CD4-positive, alpha-beta T cell treated with Interleukin-6 at 100 ng/mL for 8 hours (primary cell): ENCODE measurements at regions not wholly inside any gene's neighbourhood (a gene's known extent, or its start where the extent isn't known, plus 50 kb on each side); places are given as distances from the start of the nearest gene placed in this dataset.
"Not testable (repeated sequence)": the region's sequence is repeated elsewhere in the genome, so short reads cannot be mapped to it uniquely, and the experiment has no call there.

ENCODE experiments used
- DNase-seq: peaks from one replicate; pipeline ENCODE4 v3.0.0-alpha.2; 2020; ENCODE audit warnings: mixed read lengths, low spot score

GRCh38 chr5:1959725-1960581, 77.2 kb upstream of the IRX4 start:
- no peak for DNase-seq

- no peak for DNase-seq
These were observed 76.5 kb upstream of the IRX4 start for GRCh38 chr5:1959231-1959630.

GRCh38 chr5:1958211-1959010, 75.7 kb upstream of the IRX4 start:
- no peak for DNase-seq

GRCh38 chr5:1955586-1955985, 72.9 kb upstream of the IRX4 start:
- DNase-seq = no peak

GRCh38 chr5:1953710-1954109, 71.0 kb upstream of the IRX4 start:
- DNase-seq = not testable (repeated sequence)

GRCh38 chr5:1952444-1953099, 69.8 kb upstream of the IRX4 start:
- DNase-seq = no peak

- DNase-seq = no peak
These were observed 69.3 kb upstream of the IRX4 start for GRCh38 chr5:1952021-1952420.

GRCh38 chr5:1951165-1951816, 68.6 kb upstream of the IRX4 start:
- DNase-seq = no peak

GRCh38 chr5:1950708-1951103, 68.0 kb upstream of the IRX4 start:
- no peak for DNase-seq

- no peak for DNase-seq
These were observed 67.5 kb upstream of the IRX4 start for GRCh38 chr5:1950096-1950707.

- DNase-seq = no peak
These were observed 66.5 kb upstream of the IRX4 start for GRCh38 chr5:1949253-1949652.

- DNase-seq = no peak
These were observed 66.0 kb upstream of the IRX4 start for GRCh38 chr5:1948663-1949191.

GRCh38 chr5:1948111-1948510, 65.4 kb upstream of the IRX4 start:
- no peak for DNase-seq

- no peak for DNase-seq
These were observed 64.1 kb upstream of the IRX4 start for GRCh38 chr5:1946776-1947175.

- no peak for DNase-seq
These were observed 63.5 kb upstream of the IRX4 start for GRCh38 chr5:1946122-1946677.

GRCh38 chr5:1945606-1946005, 62.9 kb upstream of the IRX4 start:
- DNase-seq = no peak

GRCh38 chr5:1944408-1944807, 61.7 kb upstream of the IRX4 start:
- no peak for DNase-seq

GRCh38 chr5:1943481-1943880, 60.8 kb upstream of the IRX4 start:
- no peak for DNase-seq

- no peak for DNase-seq
These were observed 59.9 kb upstream of the IRX4 start for GRCh38 chr5:1942630-1943029.

GRCh38 chr5:1942158-1942557, 59.4 kb upstream of the IRX4 start:
- no peak for DNase-seq

- DNase-seq = no peak
These were observed 56.5 kb upstream of the IRX4 start for GRCh38 chr5:1939256-1939655.
